ENCODE measurements at regions not wholly inside any gene's neighbourhood (a gene's known extent, or its start where the extent isn't known, plus 50 kb on each side); places are given as distances from the start of the nearest gene placed in this dataset.
"Not testable (repeated sequence)": the region's sequence is repeated elsewhere in the genome, so short reads cannot be mapped to it uniquely, and the experiment has no call there.

DNA sequence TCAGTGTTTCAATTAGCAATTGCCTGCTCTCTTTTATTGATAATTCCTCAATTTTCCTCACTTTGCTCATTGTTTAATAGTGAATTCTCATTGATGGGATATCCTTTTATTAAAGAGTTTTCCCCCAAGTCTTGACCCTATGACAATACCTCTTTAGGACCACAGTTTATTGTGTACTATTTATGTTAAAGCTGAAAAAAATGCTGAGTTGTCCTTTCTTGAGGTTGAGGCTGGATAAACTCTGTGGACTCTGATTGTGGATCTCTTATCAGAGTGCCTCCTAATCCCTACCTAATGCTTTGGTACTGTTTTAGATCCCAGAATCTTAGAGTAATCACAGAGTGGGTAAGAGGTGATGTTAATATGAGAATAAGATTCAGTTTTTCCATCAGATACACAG lies 416.3 kb upstream of the GBE1 start:
- TF ChIP-seq HDGF (IDR thresholded peaks at IDR 0.05; ENCODE audit: borderline replicate concordance), result no peak
- DNase-seq (ENCODE audit: extremely low spot score), result no peak
- ChIA-PET POLR2A (no interaction called here), CTCF (interaction anchor here (0.7 kb wide), 1 partner anchor 9 kb away, joined by 3 read pairs; no protein-coding TSS in a partner anchor)

DNA sequence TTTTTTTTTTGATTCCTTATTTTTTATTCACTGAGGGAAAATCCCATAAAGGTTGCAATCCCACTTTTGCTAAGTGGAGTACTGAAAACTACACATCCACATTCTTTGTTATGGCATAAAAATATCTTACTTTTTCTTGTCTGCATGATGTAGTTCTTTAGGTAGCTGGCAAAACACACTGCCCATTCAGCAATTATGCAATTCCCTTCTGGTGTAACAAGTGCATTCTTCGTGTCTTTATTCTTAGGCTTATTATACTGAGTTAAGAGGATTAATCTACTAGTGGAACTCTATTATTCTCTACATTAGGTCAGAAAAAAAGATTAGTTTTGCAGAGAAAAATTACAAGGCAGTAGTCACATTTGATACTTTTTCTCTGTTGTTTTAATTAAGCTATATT lies 403.8 kb upstream of the GBE1 start:
- DNase-seq (ENCODE audit: extremely low spot score), result no peak
- ChIA-PET CTCF (no interaction called here), POLR2A (no interaction called here)
- TF ChIP-seq ZNF384 (IDR thresholded peaks at IDR 0.05) (no peak), L3MBTL2 (conservative IDR thresholded peaks at IDR 0.05) (no peak), SUZ12 (IDR thresholded peaks at IDR 0.05) (no peak), ARNT (IDR thresholded peaks at IDR 0.05) (no peak), SP1 (IDR thresholded peaks at IDR 0.05) (no peak), FOXA1 (IDR thresholded peaks at IDR 0.05) (no peak), FOXK2 (IDR thresholded peaks at IDR 0.05) (no peak), CTBP1 (IDR thresholded peaks at IDR 0.05; ENCODE audit: borderline replicate concordance) (no peak), ELF4 (IDR thresholded peaks at IDR 0.05) (no peak), TARDBP (IDR thresholded peaks at IDR 0.05) (no peak), BHLHE40 (IDR thresholded peaks at IDR 0.05; ENCODE audit: borderline replicate concordance) (no peak), FOXM1 (IDR thresholded peaks at IDR 0.05; ENCODE audit: borderline replicate concordance) (no peak)
- TF ChIP-seq, protein P1, sequence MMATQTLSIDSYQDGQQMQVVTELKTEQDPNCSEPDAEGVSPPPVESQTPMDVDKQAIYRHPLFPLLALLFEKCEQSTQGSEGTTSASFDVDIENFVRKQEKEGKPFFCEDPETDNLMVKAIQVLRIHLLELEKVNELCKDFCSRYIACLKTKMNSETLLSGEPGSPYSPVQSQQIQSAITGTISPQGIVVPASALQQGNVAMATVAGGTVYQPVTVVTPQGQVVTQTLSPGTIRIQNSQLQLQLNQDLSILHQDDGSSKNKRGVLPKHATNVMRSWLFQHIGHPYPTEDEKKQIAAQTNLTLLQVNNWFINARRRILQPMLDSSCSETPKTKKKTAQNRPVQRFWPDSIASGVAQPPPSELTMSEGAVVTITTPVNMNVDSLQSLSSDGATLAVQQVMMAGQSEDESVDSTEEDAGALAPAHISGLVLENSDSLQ (IDR thresholded peaks at IDR 0.05), result no peak

DNA sequence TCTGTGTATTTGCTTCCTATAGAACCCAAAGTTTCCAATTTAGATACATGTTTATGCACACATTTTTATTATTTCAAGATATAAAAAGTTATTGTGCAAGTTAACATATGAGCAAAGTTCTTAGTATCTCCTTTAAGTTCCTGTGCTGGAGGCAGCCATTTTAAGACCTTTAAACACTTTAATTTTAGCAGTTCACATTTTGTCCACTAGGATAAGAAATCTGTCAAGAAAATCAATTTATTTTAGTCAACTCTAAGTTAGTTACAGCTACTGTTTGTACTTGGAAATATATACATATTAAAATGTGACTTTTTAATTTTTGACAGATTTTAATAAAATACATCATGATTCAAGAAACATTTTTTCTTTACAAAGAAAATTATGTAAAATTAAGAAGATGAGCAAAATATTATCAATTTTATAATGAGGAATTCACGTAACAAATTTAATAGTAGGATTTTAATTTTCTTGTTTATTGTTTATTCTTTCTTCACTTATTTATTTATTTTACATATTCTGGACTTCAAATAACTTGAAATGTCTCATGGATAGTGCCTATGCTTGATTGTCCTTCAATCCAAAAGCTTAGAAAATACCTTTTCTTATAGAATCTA lies 402.6 kb upstream of the GBE1 start:
- no peak for DNase-seq (ENCODE audit: extremely low spot score)
- ChIA-PET POLR2A (no interaction called here), CTCF (no interaction called here)
- no peak for TF ChIP-seq LEF1 (IDR thresholded peaks at IDR 0.05; ENCODE audit: borderline replicate concordance)
- TF ChIP-seq SUZ12 (IDR thresholded peaks at IDR 0.05), result no peak
- no peak for TF ChIP-seq FOXM1 (IDR thresholded peaks at IDR 0.05; ENCODE audit: borderline replicate concordance)

DNA sequence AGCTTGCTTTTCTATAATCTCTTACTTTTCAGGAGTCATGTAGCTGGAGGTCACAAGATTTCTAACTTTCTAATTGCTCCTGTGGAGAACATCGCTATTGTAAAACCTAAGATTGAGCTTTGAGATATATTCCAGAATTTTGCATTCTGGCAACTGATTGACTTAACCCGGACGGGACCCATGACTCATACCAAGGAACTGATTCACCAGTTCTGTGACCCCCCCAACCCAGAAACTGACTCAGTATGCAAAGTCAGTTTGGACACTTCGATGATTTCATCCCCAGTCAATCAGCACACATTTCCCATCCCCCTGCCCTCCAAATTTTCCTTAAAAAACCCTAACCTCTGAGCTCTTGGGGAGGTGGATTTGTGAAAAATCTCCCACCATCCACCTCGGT lies 396.5 kb upstream of the GBE1 start:
- DNase-seq (ENCODE audit: extremely low spot score), result no peak
- POLR2A ChIA-PET, result no interaction called here
- no peak for TF ChIP-seq FOXM1 (IDR thresholded peaks at IDR 0.05; ENCODE audit: borderline replicate concordance)
- TF ChIP-seq LEF1 (IDR thresholded peaks at IDR 0.05; ENCODE audit: borderline replicate concordance), result no peak
- no peak for TF ChIP-seq HDGF (IDR thresholded peaks at IDR 0.05; ENCODE audit: borderline replicate concordance)
- TF ChIP-seq NFRKB (IDR thresholded peaks at IDR 0.05), result no peak
- TF ChIP-seq ELF4 (IDR thresholded peaks at IDR 0.05), result no peak
- TF ChIP-seq SP1 (IDR thresholded peaks at IDR 0.05), result no peak
- TF ChIP-seq CTBP1 (IDR thresholded peaks at IDR 0.05; ENCODE audit: borderline replicate concordance), result no peak
- TF ChIP-seq L3MBTL2 (conservative IDR thresholded peaks at IDR 0.05), result no peak
- no peak for TF ChIP-seq FOXA1 (IDR thresholded peaks at IDR 0.05)
- TF ChIP-seq SUZ12 (IDR thresholded peaks at IDR 0.05), result no peak
- TF ChIP-seq, protein P1 (IDR thresholded peaks at IDR 0.05), result no peak
- no peak for TF ChIP-seq BHLHE40 (IDR thresholded peaks at IDR 0.05; ENCODE audit: borderline replicate concordance)
- TF ChIP-seq ARNT (IDR thresholded peaks at IDR 0.05), result no peak
- no peak for TF ChIP-seq FOXK2 (IDR thresholded peaks at IDR 0.05)
- no peak for TF ChIP-seq TARDBP (IDR thresholded peaks at IDR 0.05)
- TF ChIP-seq ZNF384 (IDR thresholded peaks at IDR 0.05), result no peak
- CTCF ChIA-PET, result no interaction called here

DNA sequence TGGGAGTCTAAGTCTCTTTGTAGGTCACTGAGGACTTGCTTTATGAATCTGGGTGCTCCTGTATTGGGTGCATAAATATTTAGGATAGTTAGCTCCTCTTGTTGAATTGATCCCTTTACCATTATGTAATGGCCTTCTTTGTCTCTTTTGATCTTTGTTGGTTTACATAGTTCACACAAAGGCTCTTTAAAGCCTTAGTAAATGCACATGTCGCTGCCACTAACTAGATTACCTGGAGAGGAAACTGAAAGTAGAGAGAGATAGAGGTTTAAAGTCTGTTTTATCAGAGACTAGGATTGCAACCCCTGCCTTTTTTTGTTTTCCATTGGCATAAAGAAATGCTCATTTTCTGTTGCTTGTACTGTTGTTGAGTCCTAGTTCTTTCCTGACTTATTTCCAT lies 392.4 kb upstream of the GBE1 start:
- POLR2A ChIA-PET; DNase-seq (ENCODE audit: extremely low spot score); CTCF ChIA-PET: not testable (repeated sequence)

DNA sequence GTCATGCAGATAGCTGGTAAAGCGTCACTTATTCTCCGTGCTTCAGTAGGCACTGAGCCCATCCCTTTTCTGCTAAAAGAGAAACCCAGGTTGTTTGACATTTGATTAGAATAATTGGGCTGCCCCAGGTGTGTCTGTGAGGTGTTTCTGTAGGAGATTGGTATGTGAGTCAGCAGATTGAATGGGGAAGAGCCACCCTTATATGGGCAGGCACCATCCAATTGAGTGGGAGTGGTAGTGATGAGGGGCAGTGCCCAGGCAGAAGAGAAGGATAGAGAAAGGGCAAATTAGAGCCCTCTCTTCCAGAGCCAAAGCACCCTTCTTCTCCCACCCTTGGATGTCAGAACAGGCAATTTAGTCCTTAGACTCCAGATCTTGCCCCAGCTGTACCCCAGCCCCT lies 384.3 kb upstream of the GBE1 start:
- CTCF ChIA-PET, result no interaction called here
- DNase-seq (ENCODE audit: extremely low spot score), result no peak
- POLR2A ChIA-PET, result no interaction called here
- TF ChIP-seq, protein P1 (IDR thresholded peaks at IDR 0.05), result no peak
- no peak for TF ChIP-seq CTBP1 (IDR thresholded peaks at IDR 0.05; ENCODE audit: borderline replicate concordance)
- TF ChIP-seq TARDBP (IDR thresholded peaks at IDR 0.05), result no peak
- TF ChIP-seq NFRKB (IDR thresholded peaks at IDR 0.05), result no peak
- no peak for TF ChIP-seq BHLHE40 (IDR thresholded peaks at IDR 0.05; ENCODE audit: borderline replicate concordance)
- TF ChIP-seq FOXA1 (IDR thresholded peaks at IDR 0.05), result no peak
- no peak for TF ChIP-seq FOXK2 (IDR thresholded peaks at IDR 0.05)
- no peak for TF ChIP-seq ZNF384 (IDR thresholded peaks at IDR 0.05)
- no peak for TF ChIP-seq ELF4 (IDR thresholded peaks at IDR 0.05)
- TF ChIP-seq SP1 (IDR thresholded peaks at IDR 0.05), result no peak
- TF ChIP-seq ARNT (IDR thresholded peaks at IDR 0.05), result no peak
- no peak for TF ChIP-seq LEF1 (IDR thresholded peaks at IDR 0.05; ENCODE audit: borderline replicate concordance)
- TF ChIP-seq FOXM1 (IDR thresholded peaks at IDR 0.05; ENCODE audit: borderline replicate concordance), result no peak
- no peak for TF ChIP-seq SUZ12 (IDR thresholded peaks at IDR 0.05)
- no peak for TF ChIP-seq L3MBTL2 (conservative IDR thresholded peaks at IDR 0.05)

DNA sequence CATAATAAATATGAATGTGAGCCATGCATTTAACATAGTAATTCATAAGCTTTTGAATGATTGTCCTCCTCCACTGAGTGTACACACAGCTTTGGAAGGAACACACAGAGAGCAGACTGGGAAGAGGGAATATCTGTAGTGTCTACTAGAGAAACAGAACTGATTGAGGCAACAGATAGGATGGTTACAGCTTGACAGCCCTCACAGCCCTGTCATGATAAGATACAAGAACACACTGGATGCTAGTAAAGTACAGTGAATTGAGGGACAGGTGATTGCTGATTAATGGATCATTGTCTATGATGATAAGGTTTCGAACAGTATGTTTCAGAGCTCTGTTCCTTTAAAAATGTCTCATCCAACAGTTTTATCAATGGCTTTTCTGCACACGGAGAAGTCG lies 383.4 kb upstream of the GBE1 start:
- ChIA-PET CTCF (interaction anchor here (1.1 kb wide), 1 partner anchor 12 kb away, joined by 3 read pairs; no protein-coding TSS in a partner anchor), POLR2A (no interaction called here)
- TF ChIP-seq CTBP1 (IDR thresholded peaks at IDR 0.05; ENCODE audit: borderline replicate concordance), result no peak
- TF ChIP-seq FOXM1 (IDR thresholded peaks at IDR 0.05; ENCODE audit: borderline replicate concordance), result no peak
- no peak for TF ChIP-seq ARNT (IDR thresholded peaks at IDR 0.05)
- no peak for TF ChIP-seq LEF1 (IDR thresholded peaks at IDR 0.05; ENCODE audit: borderline replicate concordance)
- no peak for TF ChIP-seq SUZ12 (IDR thresholded peaks at IDR 0.05)
- TF ChIP-seq NFRKB (IDR thresholded peaks at IDR 0.05), result no peak
- TF ChIP-seq TARDBP (IDR thresholded peaks at IDR 0.05), result no peak
- no peak for TF ChIP-seq L3MBTL2 (conservative IDR thresholded peaks at IDR 0.05)
- TF ChIP-seq ZNF384 (IDR thresholded peaks at IDR 0.05), result no peak
- no peak for TF ChIP-seq FOXA1 (IDR thresholded peaks at IDR 0.05)
- TF ChIP-seq ELF4 (IDR thresholded peaks at IDR 0.05), result no peak
- no peak for TF ChIP-seq FOXK2 (IDR thresholded peaks at IDR 0.05)
- TF ChIP-seq SP1 (IDR thresholded peaks at IDR 0.05), result no peak
- TF ChIP-seq BHLHE40 (IDR thresholded peaks at IDR 0.05; ENCODE audit: borderline replicate concordance), result no peak
- TF ChIP-seq, protein P1 (IDR thresholded peaks at IDR 0.05), result no peak
- TF ChIP-seq HDGF (IDR thresholded peaks at IDR 0.05; ENCODE audit: borderline replicate concordance), result no peak
- DNase-seq (ENCODE audit: extremely low spot score), result no peak

Data from HEK293T (cell line).